GM12892 (cell line): ENCODE measurements at regions not wholly inside any gene's neighbourhood (a gene's known extent, or its start where the extent isn't known, plus 50 kb on each side); places are given as distances from the start of the nearest gene placed in this dataset.

ENCODE experiments used
- POLR2A ChIP-seq: IDR thresholded peaks from 2 replicates; pipeline ENCODE4 v1.6.1; 2011; ENCODE audit warnings: low read depth, low read length, control low read depth
- POLR2AphosphoS5 ChIP-seq: IDR thresholded peaks from 2 replicates; pipeline ENCODE4 v1.6.1; 2011; ENCODE audit warnings: low read depth, low read length, control low read depth
- TAF1 ChIP-seq: IDR thresholded peaks from 2 replicates; pipeline ENCODE4 v1.6.1; 2011; ENCODE audit warnings: low read depth, mild to moderate bottlenecking, control low read depth, low read length, borderline replicate concordance

DNA sequence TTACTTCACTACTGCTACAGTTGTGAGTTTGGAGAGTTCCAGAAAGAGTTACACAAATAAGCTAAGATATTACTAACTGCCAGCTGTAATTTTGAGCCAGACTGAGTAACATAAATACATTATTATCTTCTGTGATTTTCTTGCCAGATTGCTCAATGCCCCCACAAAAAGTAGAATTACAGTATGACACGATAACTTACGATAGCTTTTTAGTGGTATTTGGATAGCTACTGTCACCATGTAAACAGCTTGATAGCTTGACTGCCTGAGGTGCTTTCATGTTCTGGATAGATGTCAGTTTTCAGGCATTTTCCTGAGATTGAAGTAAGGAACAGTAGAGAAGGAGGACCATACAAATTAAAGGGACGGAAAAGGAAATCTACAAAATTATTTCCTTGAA lies 533.3 kb downstream of the SOCS6 start:
- no peak for TF ChIP-seq POLR2A
- TF ChIP-seq POLR2AphosphoS5 = no peak
- no peak for TF ChIP-seq TAF1
